GM12873 (cell line): ENCODE measurements at regions not wholly inside any gene's neighbourhood (a gene's known extent, or its start where the extent isn't known, plus 50 kb on each side); places are given as distances from the start of the nearest gene placed in this dataset.

Experiments
- CTCF ChIP-seq: IDR thresholded peaks from 2 replicates; pipeline ENCODE4 v1.5.1; 2012; ENCODE audit warnings: low read depth, mild to moderate bottlenecking, moderate library complexity, low read length, control low read depth; ENCODE audit not compliant: insufficient read depth; ENCODE audit errors: missing control alignments

- no peak for TF ChIP-seq CTCF
Observed at GRCh38 chr2:10232096-10232815, 70.4 kb upstream of the HPCAL1 start.

GRCh38 chr2:10233131-10234012 lies 69.3 kb upstream of the HPCAL1 start:
- TF ChIP-seq CTCF: no peak

GRCh38 chr2:10234013-10234306 lies 68.7 kb upstream of the HPCAL1 start:
- TF ChIP-seq CTCF: peak; percentile 19

- TF ChIP-seq CTCF: no peak
Observed at GRCh38 chr2:10234409-10235094, 68.2 kb upstream of the HPCAL1 start.

- no peak for TF ChIP-seq CTCF
Observed at GRCh38 chr2:10235099-10235908, 67.4 kb upstream of the HPCAL1 start.

- no peak for TF ChIP-seq CTCF
Observed at GRCh38 chr2:10235909-10236550, 66.7 kb upstream of the HPCAL1 start.
